ENCODE measurements at regions not wholly inside any gene's neighbourhood (a gene's known extent, or its start where the extent isn't known, plus 50 kb on each side); places are given as distances from the start of the nearest gene placed in this dataset.
A peak's percentile ranks its signal among the peaks of the same experiment; 100 is the strongest.

- Histone ChIP-seq H3K9me3 (ENCODE audit: control insufficient read depth, low read length) (no peaks in the 10 kb centered on the region), H3K36me3 (ENCODE audit: control insufficient read depth, insufficient read depth, low read length, severe bottlenecking) (no peaks in the 10 kb centered on the region), H3K4me1 (ENCODE audit: control insufficient read depth, insufficient read depth, low read length) (peaks cover 13% of the 10 kb centered on the region), H3K4me3 (ENCODE audit: low read length) (no peak overlapping the region), H3K27me3 (replicated peaks; ENCODE audit: control insufficient read depth, insufficient read depth, low read length) (peaks cover 41% of the 10 kb centered on the region), H3K9ac (ENCODE audit: low read length) (no peak overlapping the region)
- DNase-seq (ENCODE audit: low read depth): no peak
Measured at GRCh38 chr17:77596491-77597417, 361.7 kb upstream of the TNRC6C start.

DNA sequence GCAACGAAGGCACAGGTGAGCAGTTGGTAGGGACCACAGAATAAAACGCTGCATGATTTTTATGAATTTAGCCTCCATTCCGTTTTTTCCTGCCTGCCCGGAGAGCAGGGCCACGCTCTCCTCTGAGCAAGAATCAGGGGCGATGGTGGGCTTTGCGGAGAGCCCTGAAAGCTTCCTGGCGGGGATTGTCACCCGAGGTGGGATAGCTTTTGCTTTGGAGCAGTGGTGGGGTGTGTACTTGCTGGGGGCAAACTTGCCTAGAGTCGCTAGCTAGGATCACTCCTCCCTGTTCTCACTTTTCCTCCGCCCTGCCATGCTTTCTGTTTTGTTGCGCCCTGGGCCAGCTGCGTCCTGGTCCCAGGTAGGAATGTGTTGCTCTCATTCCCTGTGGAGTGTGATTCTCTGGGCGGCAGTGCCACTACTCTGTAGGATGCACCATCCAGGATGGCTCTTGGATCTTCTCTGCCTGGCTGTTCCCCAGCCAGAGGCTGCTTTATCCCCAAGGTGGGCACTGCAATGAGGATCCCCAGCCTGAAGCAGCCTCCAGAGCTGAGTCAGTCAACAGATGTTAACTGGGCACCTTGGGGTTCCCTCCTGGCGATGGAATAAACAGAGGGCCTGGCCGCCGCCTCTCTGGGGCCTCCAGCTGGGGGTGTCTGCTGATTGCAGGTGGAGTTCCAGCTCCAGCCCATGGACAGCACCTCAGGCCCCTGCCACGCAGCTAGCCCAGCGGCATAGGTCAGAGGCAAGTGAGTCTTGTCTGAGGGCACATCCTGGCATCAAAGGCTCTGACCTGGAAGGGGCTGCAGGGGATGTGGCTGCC, 360.9 kb upstream of the TNRC6C start:
- H3K36me3 ChIP-seq (ENCODE audit: control insufficient read depth, insufficient read depth, low read length, severe bottlenecking): no peaks in the 10 kb centered on the region
- H3K9ac ChIP-seq (ENCODE audit: low read length): no peak overlapping the region
- DNase-seq (ENCODE audit: low read depth): no peak
- H3K4me1 ChIP-seq (ENCODE audit: control insufficient read depth, insufficient read depth, low read length): peaks cover 22% of the 10 kb centered on the region
- no peaks in the 10 kb centered on the region for H3K9me3 ChIP-seq (ENCODE audit: control insufficient read depth, low read length)
- H3K4me3 ChIP-seq (ENCODE audit: low read length): no peak overlapping the region
- peaks cover 34% of the 10 kb centered on the region for H3K27me3 ChIP-seq (replicated peaks; ENCODE audit: control insufficient read depth, insufficient read depth, low read length)

DNA sequence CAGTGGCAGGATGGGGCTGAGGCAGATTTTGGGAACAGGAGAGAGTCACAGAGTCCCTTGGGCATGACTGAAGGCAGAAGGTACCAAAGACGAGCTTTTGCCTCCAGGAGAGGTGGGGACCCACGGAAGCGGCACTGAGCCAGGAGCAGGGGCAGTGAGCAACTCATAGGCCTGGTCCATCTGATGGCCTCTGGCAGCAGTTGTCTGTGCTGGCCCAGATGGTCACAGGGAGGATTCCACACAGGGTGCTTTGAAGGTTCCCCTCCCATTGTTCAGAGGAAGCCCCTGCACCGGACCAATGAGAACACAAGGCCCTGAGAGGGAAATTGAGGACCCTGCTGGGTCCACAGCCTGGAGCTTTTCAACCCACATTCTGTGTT, 360.3 kb upstream of the TNRC6C start:
- Histone ChIP-seq H3K9ac (ENCODE audit: low read length) (no peak overlapping the region), H3K27me3 (replicated peaks; ENCODE audit: control insufficient read depth, insufficient read depth, low read length) (peaks cover 29% of the 10 kb centered on the region), H3K4me3 (ENCODE audit: low read length) (no peak overlapping the region), H3K4me1 (ENCODE audit: control insufficient read depth, insufficient read depth, low read length) (peaks cover 28% of the 10 kb centered on the region), H3K36me3 (ENCODE audit: control insufficient read depth, insufficient read depth, low read length, severe bottlenecking) (no peaks in the 10 kb centered on the region), H3K9me3 (ENCODE audit: control insufficient read depth, low read length) (no peaks in the 10 kb centered on the region)
- no peak for DNase-seq (ENCODE audit: low read depth)

DNA sequence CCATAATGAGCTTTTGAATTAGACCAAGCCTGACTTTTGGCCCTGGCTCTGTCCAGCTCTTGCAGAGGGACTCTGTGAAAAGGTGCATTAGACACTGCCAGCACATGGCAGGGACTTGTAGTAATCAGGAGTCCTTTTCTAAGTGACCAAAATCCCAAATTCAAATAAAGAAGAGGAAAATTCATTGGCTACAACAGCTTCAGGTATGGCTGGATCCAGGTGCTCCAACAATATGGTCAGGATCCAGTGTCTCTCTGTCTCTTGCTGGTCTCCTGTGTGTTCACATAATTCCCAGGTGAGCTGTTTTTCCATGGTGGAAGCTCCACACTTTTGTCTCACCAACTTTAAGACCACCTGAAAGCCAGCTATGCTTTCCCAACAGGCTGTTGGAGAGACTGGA, 358.8 kb upstream of the TNRC6C start:
- no peak overlapping the region for H3K9ac ChIP-seq (ENCODE audit: low read length)
- no peaks in the 10 kb centered on the region for H3K36me3 ChIP-seq (ENCODE audit: control insufficient read depth, insufficient read depth, low read length, severe bottlenecking)
- peaks cover 34% of the 10 kb centered on the region for H3K4me1 ChIP-seq (ENCODE audit: control insufficient read depth, insufficient read depth, low read length)
- DNase-seq (ENCODE audit: low read depth): no peak
- H3K4me3 ChIP-seq (ENCODE audit: low read length): no peak overlapping the region
- H3K27me3 ChIP-seq (replicated peaks; ENCODE audit: control insufficient read depth, insufficient read depth, low read length): peaks cover 18% of the 10 kb centered on the region
- H3K9me3 ChIP-seq (ENCODE audit: control insufficient read depth, low read length): no peaks in the 10 kb centered on the region

DNA sequence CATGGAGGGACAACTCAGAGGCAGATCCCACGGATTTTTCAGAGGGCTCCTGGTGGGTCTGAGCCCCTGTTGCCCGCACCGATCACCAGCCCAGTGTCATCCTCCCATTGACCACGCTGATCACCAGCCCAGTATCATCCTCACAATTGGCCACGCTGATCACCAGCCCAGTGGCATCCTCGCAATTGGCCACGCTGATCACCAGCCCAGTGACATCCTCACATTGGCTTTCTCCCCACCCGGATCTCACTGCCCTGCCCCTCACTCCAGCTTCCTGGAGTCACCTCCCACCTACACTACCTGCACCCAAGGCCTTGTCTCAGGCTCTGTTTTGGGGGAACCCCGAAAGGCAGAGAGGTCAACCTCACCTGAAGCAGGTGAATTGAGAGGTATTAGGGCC, 358.2 kb upstream of the TNRC6C start:
- Histone ChIP-seq H3K4me1 (ENCODE audit: control insufficient read depth, insufficient read depth, low read length) (peaks cover 34% of the 10 kb centered on the region), H3K36me3 (ENCODE audit: control insufficient read depth, insufficient read depth, low read length, severe bottlenecking) (no peaks in the 10 kb centered on the region), H3K4me3 (ENCODE audit: low read length) (no peak overlapping the region), H3K9ac (ENCODE audit: low read length) (no peak overlapping the region), H3K27me3 (replicated peaks; ENCODE audit: control insufficient read depth, insufficient read depth, low read length) (peaks cover 15% of the 10 kb centered on the region), H3K9me3 (ENCODE audit: control insufficient read depth, low read length) (no peaks in the 10 kb centered on the region)
- DNase-seq (ENCODE audit: low read depth): no peak

- DNase-seq (ENCODE audit: low read depth): no peak
- Histone ChIP-seq H3K27me3 (replicated peaks; ENCODE audit: control insufficient read depth, insufficient read depth, low read length) (peaks cover 15% of the 10 kb centered on the region), H3K9ac (ENCODE audit: low read length) (peak overlapping the region; percentile 80), H3K4me3 (ENCODE audit: low read length) (peak overlapping the region; percentile 10), H3K9me3 (ENCODE audit: control insufficient read depth, low read length) (no peaks in the 10 kb centered on the region), H3K4me1 (ENCODE audit: control insufficient read depth, insufficient read depth, low read length) (peaks cover 34% of the 10 kb centered on the region), H3K36me3 (ENCODE audit: control insufficient read depth, insufficient read depth, low read length, severe bottlenecking) (no peaks in the 10 kb centered on the region)
Measured at GRCh38 chr17:77601054-77601979, 357.2 kb upstream of the TNRC6C start.

GRCh38 chr17:77602062-77602746, 356.3 kb upstream of the TNRC6C start:
- peak; percentile 87 for DNase-seq (ENCODE audit: low read depth)
- peaks cover 34% of the 10 kb centered on the region for H3K4me1 ChIP-seq (ENCODE audit: control insufficient read depth, insufficient read depth, low read length)
- peak overlapping the region; percentile 80 for H3K9ac ChIP-seq (ENCODE audit: low read length)
- peaks cover 9% of the 10 kb centered on the region for H3K27me3 ChIP-seq (replicated peaks; ENCODE audit: control insufficient read depth, insufficient read depth, low read length)
- no peaks in the 10 kb centered on the region for H3K36me3 ChIP-seq (ENCODE audit: control insufficient read depth, insufficient read depth, low read length, severe bottlenecking)
- no peaks in the 10 kb centered on the region for H3K9me3 ChIP-seq (ENCODE audit: control insufficient read depth, low read length)
- H3K4me3 ChIP-seq (ENCODE audit: low read length): peak overlapping the region; percentile 33

DNA sequence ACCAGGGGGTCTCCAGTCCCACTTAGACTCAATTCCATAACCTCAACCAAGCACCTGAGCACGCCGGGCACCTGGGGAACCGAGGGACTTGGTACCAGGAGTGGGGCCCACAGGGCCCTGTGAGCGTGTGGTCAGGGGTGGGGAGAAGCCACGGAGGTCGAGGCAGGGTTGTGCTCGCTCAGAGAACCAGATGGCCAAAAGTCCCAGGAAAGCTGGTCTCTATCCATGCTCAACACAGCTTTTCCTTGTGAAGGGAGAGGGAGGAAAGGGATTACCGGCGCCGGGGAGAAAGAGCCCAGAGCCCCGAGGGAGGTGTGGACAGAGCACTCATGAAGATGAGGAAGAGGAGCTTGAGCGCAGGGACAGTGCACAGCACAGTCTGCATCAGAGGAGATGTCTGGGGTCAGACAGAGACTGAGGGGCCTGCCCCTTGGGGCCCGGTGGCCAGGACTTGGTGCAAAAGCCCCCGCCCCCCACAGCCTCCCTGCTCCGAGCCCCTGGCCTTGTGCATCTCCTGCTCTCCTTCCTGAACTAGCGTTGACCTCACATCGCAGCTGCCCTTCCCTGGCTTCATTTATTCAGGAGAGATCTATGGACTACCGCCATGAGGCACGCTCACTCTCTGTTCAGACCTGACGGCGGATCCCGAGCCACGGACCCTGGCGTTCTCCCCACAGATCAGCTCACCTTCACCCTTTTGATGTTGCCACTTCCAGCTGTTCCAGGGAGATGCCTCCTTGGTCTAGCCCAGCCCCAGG, 355.4 kb upstream of the TNRC6C start:
- Histone ChIP-seq H3K9ac (ENCODE audit: low read length) (peak overlapping the region; percentile 80), H3K4me3 (ENCODE audit: low read length) (peak overlapping the region; percentile 33), H3K27me3 (replicated peaks; ENCODE audit: control insufficient read depth, insufficient read depth, low read length) (peaks cover 7% of the 10 kb centered on the region), H3K9me3 (ENCODE audit: control insufficient read depth, low read length) (no peaks in the 10 kb centered on the region), H3K36me3 (ENCODE audit: control insufficient read depth, insufficient read depth, low read length, severe bottlenecking) (no peaks in the 10 kb centered on the region), H3K4me1 (ENCODE audit: control insufficient read depth, insufficient read depth, low read length) (peaks cover 34% of the 10 kb centered on the region)
- no peak for DNase-seq (ENCODE audit: low read depth)

- H3K9me3 ChIP-seq (ENCODE audit: control insufficient read depth, low read length): no peaks in the 10 kb centered on the region
- H3K27me3 ChIP-seq (replicated peaks; ENCODE audit: control insufficient read depth, insufficient read depth, low read length): peaks cover 11% of the 10 kb centered on the region
- H3K4me1 ChIP-seq (ENCODE audit: control insufficient read depth, insufficient read depth, low read length): peaks cover 34% of the 10 kb centered on the region
- no peak for DNase-seq (ENCODE audit: low read depth)
- no peaks in the 10 kb centered on the region for H3K36me3 ChIP-seq (ENCODE audit: control insufficient read depth, insufficient read depth, low read length, severe bottlenecking)
- H3K9ac ChIP-seq (ENCODE audit: low read length): no peak overlapping the region
- H3K4me3 ChIP-seq (ENCODE audit: low read length): no peak overlapping the region
Measured at GRCh38 chr17:77604301-77604972, 354.1 kb upstream of the TNRC6C start.

All from adipocyte (in vitro differentiated cells).